ENCODE measurements at regions not wholly inside any gene's neighbourhood (a gene's known extent, or its start where the extent isn't known, plus 50 kb on each side); places are given as distances from the start of the nearest gene placed in this dataset.
A peak's percentile ranks its signal among the peaks of the same experiment; 100 is the strongest.

- no peaks in the 10 kb centered on the region for H3K9me3 Mint-ChIP-seq
- no peak for DNase-seq
- H3K36me3 Mint-ChIP-seq (ENCODE audit: low read depth), result peaks cover 9% of the 10 kb centered on the region; the same call in 1 of the 2 replicates
- peaks cover 51% of the 10 kb centered on the region for H3K4me1 Mint-ChIP-seq (ENCODE audit: low read depth)
- no peaks in the 10 kb centered on the region; the same call in 1 of the 2 replicates for H3K27me3 Mint-ChIP-seq (ENCODE audit: insufficient read depth)
- TF ChIP-seq CTCF (IDR thresholded peaks at IDR 0.05), result no peak
- peak overlapping the region; percentile 58 for H3K27ac Mint-ChIP-seq
- H3K4me3 Mint-ChIP-seq, result peak overlapping the region; percentile 83
Measured at GRCh38 chr17:13338421-13338820, 263.3 kb downstream of the HS3ST3A1 start.

- Mint-ChIP-seq H3K36me3 (ENCODE audit: low read depth) (peaks cover 9% of the 10 kb centered on the region; the same call in 1 of the 2 replicates), H3K27ac (peak overlapping the region; percentile 58), H3K4me3 (peak overlapping the region; percentile 83), H3K4me1 (ENCODE audit: low read depth) (peaks cover 46% of the 10 kb centered on the region), H3K9me3 (no peaks in the 10 kb centered on the region), H3K27me3 (ENCODE audit: insufficient read depth) (no peaks in the 10 kb centered on the region; the same call in 1 of the 2 replicates)
- TF ChIP-seq CTCF (IDR thresholded peaks at IDR 0.05), result peak; percentile 91
- DNase-seq, result peak; percentile 51
Measured at GRCh38 chr17:13337864-13338371, 263.8 kb downstream of the HS3ST3A1 start.

- DNase-seq, result no peak
- peaks cover 46% of the 10 kb centered on the region for H3K4me1 Mint-ChIP-seq (ENCODE audit: low read depth)
- H3K36me3 Mint-ChIP-seq (ENCODE audit: low read depth), result peaks cover 9% of the 10 kb centered on the region; the same call in 1 of the 2 replicates
- peak overlapping the region; percentile 15; the same call in 1 of the 2 replicates for H3K27ac Mint-ChIP-seq
- no peaks in the 10 kb centered on the region; the same call in 1 of the 2 replicates for H3K27me3 Mint-ChIP-seq (ENCODE audit: insufficient read depth)
- no peaks in the 10 kb centered on the region for H3K9me3 Mint-ChIP-seq
- TF ChIP-seq CTCF (IDR thresholded peaks at IDR 0.05), result no peak
- peak overlapping the region; percentile 83 for H3K4me3 Mint-ChIP-seq
Measured at GRCh38 chr17:13337151-13337550, 264.6 kb downstream of the HS3ST3A1 start.

- no peak overlapping the region for H3K4me3 Mint-ChIP-seq
- no peak for DNase-seq
- H3K27ac Mint-ChIP-seq, result no peak overlapping the region
- H3K4me1 Mint-ChIP-seq (ENCODE audit: low read depth), result peaks cover 32% of the 10 kb centered on the region
- no peak for TF ChIP-seq CTCF (IDR thresholded peaks at IDR 0.05)
- no peaks in the 10 kb centered on the region for H3K36me3 Mint-ChIP-seq (ENCODE audit: low read depth)
- no peaks in the 10 kb centered on the region; the same call in 1 of the 2 replicates for H3K27me3 Mint-ChIP-seq (ENCODE audit: insufficient read depth)
- H3K9me3 Mint-ChIP-seq, result no peaks in the 10 kb centered on the region
Measured at GRCh38 chr17:13334374-13334773, 267.4 kb downstream of the HS3ST3A1 start.

GRCh38 chr17:13333661-13334060, 268.1 kb downstream of the HS3ST3A1 start:
- Mint-ChIP-seq H3K27me3 (ENCODE audit: insufficient read depth) (no peaks in the 10 kb centered on the region; the same call in 1 of the 2 replicates), H3K9me3 (no peaks in the 10 kb centered on the region), H3K4me3 (no peak overlapping the region), H3K4me1 (ENCODE audit: low read depth) (peaks cover 27% of the 10 kb centered on the region), H3K36me3 (ENCODE audit: low read depth) (no peaks in the 10 kb centered on the region), H3K27ac (no peak overlapping the region)
- TF ChIP-seq CTCF (IDR thresholded peaks at IDR 0.05), result no peak
- no peak for DNase-seq
